ENCODE measurements at regions not wholly inside any gene's neighbourhood (a gene's known extent, or its start where the extent isn't known, plus 50 kb on each side); places are given as distances from the start of the nearest gene placed in this dataset.

DNA sequence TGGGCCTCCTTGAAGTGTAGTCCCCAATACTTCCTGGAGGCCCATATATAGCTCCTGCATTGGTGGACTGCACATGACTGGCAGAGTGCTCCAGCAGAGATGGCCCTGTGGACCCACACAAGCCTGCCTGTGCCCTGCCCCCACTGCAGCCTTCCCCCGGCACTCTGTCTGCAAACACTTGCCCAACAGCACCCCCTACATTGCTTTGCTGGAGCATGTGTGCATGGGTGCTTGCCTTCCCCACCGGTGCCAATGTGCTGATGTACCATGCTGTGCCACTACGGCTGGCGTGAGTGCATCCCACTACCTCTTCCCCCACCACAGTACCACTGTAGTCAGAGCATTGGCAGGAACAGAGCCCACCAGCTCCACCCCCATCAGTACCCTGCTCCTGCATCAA, 563.6 kb upstream of the CTNND2 start:
- DNase-seq, result no peak

DNA sequence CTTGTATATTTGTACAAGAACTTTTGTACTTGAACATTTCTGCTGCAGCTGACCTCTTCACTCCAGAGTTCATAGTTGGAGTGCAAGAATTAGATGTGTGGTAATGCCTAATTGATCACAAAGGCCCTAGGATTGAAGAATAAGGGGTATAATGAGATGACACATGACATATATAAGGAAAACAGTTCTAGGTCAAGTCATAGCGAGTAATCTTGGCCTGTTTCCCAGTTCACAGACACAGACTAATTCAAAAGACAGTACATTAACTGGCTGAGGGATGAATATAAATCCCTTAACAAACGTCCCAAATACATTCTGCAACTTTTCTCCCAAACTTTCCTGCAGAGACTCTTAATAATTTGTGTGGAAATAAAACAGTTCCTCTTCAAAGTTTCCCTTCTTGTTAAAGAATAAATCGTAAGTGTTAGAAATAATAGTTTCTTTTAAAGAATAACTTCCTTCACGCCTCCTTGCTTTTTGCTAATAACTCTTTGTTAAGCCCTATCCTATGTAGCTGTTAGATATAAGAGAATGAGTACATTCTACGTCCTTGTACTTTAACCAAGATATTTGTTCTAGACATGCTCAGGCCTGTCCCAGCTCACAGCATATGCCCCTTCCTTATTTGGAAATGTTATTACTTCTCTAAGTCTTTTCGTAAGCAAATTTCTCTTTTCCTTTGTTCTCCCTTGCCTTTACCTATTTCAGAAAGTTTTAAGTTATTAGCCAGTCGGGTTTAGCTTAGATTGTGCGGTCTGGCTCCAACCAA, 556.4 kb upstream of the CTNND2 start:
- DNase-seq, result no peak

DNA sequence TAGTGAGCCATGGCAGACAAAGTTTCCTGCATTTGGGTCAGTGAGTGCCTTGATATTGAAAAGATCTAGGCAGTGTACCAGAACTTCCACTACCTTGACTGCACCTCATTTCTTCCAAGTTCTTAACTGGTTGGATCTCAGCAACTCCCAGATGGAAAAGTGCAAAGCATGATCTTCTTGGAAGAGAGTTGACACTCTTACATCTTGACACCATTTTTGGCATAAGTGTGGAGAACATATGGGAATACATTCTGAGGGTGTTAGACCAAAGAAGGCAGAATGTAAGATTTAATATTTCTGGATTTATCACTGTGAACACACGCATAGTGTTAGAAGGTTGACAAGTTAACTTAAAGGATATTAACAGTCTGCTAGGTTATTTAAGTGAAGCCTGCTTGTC, 555.1 kb upstream of the CTNND2 start:
- no peak for DNase-seq

DNA sequence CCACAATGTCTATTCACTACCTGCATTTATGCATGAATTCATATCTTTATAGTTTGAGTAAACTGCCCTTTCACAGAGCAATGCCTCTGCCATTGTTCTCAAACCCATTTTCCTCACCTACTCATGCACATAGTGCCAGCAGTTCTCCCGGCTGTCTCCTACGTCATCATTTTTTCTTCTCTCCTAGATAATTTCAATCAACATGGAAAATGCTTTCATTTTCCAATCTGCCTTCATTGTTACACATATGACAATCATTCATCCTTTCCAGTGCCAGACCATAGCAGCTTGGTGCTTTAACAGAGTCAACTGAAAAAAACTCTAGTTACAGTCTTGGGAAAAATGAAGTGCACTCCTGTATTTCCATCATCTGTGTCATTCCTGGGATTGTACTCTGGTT, 514.8 kb upstream of the CTNND2 start:
- no peak for DNase-seq

DNA sequence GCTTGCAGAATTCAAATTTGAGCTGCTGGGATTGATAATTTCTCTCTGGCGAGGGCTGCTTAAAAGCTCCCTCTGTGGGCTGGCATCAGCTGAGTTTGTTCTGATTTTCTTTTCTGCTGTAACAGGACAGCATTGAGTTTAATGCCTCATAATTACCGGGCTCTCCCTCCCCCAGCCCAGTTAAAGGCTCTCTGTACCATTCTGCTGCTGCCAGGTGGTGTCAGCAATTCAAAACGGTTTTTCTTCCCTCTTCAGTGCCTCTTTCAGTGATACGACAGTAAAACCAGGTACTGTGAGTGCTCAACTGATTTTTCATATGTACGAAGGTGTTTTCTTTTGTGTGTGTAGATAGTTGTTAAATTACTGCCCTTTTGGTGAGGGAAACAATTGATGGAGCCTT, 509.3 kb upstream of the CTNND2 start:
- DNase-seq, result no peak

DNA sequence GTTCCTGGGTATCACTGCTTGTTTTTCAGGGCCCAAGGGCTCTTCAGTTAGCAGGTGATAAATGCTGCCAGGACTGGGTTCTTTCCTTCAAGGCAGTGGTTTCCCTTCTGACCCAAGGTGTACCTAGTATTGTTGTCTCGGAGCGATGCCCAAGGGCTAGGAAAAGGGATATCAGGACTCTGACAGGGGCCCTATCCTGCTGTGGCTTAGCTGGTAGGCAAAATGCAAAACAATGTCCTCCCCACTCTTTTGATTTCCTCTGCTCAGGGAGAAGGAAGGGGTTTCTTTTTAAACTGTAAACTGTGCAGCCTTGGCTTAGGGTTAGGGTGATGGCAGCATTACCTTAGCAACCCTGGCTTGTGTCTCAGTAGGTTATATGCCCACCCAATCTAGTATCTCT, 508.8 kb upstream of the CTNND2 start:
- no peak for DNase-seq

DNA sequence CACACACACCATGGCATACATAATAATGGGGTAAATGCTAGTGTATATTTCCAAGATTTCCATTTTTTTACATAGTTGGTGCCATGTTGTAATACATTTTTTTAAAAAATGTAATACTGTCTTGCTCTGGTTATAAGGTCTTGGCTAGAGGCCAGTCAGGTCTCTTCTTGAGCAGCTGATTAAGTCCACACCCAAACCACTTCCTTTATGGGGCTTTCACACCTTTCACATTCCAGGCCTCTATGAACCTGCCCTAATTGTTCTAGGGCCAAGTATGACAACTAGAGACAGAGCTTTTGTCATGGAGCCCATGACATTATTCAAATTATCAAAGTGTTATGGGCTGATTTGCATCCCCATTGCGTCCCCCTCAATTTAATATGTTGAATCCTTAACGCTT, 495.6 kb upstream of the CTNND2 start:
- no peak for DNase-seq

DNA sequence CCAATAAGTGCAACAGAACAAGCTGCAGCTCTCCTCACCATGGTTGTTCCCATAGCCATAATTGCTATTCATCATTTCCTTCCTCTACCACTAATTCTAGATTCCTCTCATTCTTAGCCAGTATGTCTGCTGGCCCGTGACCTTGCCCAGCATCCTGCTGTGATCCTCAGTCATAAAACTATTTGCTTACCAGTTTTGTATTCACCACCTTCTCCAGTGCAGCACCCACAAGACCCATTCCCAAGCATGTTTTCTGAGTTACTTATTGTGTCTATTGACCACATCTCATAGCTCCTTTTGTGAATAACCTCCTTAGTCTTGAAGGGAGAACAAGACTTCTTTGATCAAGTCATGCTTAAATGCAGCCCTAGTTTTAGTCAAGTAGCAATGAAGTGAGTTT, 488.0 kb upstream of the CTNND2 start:
- no peak for DNase-seq

DNA sequence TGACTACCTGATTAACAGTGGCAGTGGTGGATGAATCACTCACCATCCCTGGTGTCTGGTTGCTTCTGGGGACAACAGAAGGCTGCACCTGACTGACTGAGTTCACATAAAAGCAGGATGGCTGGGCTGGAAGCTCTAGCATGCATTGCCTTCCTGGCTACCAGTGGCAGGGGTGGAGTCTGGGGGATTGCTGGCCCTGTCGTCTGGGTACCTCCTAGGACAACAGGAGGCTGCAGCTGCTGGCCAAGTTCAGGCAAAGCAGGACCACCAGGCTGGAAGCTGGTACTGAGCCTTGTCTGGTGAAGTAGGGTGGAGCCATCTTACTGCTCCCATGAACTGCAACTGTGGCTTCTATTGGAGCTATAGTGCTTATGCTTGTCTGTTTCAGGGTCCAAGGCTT, 480.8 kb upstream of the CTNND2 start:
- DNase-seq, result no peak

DNA sequence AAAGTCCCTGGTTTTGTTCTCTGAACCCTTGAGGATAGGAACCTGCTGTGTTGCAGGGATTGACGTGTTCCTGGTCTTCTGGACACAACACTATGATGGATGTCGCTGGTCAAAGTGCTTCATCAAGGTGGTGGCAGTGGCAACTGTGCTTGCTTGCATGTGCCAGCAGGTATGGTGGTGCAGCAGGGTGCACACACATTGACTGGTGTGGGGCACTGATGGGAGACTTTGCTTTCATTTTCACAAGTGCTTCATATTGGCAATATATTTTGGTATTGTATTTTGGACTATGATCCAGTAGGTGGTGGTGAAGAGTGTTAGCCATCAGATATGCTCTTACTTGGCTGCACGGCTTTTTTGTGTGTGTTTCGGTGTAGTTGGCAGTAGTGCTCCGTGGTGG, 479.8 kb upstream of the CTNND2 start:
- no peak for DNase-seq

DNA sequence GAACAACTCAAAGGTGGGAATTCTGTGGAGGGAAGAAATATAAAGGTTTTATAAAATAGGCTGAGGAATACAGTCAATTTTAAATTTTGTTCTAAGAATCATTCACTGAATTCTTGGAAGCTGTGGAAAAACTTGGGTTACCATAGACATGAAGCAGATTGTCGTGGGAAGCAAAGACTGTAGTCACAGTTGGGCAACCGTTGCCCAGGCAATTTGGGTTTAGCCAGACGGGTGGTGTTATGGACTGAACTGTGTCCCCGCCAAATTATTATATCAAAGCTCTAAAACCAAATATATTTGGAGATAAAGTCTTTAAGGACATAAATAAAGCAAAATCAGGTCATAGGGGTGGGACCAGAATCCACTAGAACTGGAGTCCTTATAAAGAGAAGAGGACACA, 463.7 kb upstream of the CTNND2 start:
- no peak for DNase-seq

DNA sequence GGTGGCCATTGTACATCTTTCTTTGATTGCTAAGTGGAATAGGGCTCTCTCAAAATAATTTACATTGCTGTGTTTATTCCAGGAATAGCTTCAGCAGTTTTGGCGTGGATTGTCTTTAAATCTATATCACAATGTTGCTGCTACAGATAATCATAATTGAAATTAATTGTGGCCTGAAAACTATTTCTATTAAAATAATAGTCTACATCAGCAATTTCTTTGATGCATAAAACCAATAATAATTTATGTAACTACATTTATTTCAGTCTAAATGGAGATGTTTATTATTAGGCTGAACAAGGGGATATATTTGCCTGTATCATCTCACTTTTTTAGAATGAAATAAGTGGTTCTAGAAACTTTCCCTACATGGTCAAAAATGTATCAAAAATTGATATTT, 456.0 kb upstream of the CTNND2 start:
- no peak for DNase-seq

DNA sequence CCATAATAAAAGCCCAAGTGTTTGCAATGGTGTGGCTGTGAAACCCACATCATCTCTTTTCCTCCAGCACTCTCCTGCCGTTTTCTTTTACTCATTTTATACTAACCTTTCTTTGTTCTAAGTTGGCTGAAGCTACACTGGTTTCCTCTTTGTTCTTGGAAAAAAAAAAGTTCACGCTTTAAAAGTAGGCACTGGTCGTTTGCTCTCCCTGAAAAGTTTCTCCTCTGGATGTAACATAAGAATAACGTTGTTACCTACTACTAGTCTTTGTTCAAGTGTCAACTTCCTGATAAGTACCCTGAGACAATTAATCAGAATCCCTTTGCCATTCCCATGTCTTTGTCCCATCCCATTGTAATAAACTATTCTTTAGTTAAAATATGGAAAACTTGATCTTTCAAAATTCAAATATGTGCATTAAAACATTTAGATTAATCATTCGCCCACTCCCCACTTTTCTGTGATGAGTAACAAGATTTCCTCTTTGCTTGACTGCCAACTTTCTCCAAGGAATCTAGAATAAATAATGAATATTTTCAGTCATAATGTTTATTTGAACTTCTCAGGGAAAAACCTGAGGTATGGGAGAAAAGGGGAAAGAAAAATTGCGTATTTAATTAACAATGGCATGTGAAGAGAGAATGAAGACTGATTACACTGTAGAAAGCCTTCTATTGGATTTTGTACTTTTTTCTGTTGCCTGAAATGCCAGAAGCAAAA, 454.3 kb upstream of the CTNND2 start:
- DNase-seq, result no peak

DNA sequence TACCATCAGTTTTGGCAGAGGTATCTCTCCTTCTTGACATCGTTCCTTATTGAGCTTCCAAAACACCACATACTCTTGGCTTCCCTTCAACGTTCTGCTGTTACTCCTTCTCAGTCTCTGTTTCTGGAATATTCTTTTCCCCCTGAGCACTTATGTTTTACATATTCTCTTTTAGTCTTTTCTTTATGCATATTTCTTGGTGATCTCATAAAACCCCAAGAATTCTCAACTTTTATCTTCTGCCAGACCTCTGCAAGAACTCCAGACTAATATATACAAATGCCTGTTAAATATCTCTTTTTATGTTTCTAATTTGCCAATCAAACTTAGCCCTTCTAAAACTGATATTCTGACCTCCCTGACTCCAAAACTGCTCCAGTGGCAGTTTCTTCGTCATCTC, 453.4 kb upstream of the CTNND2 start:
- no peak for DNase-seq

DNA sequence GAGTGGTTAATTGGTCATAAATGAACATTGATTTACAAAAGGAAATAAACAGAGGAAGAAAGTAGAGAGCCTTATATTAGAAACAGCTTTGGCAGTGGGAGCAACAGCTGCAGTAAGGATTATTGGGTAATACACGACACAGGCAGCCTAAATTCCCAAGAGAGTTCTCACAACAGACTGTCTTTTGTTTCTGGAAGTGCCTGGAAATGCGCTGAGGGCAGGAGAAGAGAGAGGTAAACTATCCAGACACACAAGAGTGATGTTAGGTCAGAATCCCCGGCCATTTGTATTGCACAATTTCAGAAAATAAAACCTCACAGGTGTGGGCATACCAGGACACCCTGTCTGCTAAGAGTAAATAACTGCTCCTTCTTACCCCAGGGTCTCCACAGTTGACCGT, 450.4 kb upstream of the CTNND2 start:
- DNase-seq, result no peak

DNA sequence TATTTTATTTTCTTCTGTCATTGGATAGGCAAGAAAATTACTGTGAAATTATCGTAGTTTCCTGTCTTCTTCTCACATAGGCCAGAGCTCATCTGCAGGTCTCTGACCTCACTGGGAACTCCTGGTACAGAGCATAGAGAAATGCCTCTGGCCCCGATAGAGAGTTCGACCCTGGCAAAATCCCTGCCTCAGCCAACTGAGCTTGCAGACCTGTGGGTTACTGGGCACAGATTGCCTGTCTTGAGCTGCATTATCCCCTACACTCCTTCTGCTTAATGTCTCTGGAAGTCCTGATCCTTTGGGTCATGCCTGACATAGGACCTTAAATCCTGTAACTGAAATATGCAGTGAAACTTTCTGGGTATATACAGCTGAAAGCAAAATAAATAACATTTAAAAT, 439.3 kb upstream of the CTNND2 start:
- DNase-seq, result no peak

DNA sequence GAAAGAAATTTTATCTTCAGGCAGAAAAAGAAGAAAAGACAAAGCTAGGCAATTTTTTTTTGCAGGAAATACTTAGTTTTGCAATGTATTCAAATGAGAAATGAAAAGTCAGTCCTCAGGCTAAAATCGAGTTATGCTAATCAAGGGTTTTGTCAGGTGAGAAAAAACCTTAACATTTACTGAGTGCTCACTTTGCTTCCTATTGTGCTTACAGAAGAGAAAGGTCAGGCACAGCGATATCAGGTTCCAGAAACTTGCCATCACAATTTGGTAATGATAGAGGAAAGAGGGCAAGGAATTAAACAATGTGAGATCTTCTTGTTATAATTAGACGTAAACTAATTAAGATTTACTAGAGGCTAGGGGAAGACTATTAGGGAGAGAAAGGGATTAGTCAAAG, 431.7 kb upstream of the CTNND2 start:
- DNase-seq, result no peak

DNA sequence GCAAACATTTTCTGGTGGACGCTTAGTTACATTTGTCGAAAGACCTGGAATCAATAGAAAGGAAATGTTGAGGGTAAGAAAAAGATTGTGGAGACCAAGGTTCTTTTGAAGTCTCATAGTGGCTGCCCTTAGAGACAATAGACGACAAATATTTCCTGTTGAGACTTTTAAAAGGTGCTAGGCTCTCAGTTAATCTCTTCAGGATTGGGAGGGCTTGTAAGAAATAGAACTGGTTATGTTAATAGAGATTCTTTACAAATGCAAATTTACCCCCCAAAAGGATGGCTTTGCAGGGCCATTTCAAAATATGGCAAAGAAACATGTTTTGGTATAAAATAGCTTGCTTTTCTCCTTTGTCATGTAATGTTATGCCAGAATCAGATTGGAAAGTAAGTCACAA, 428.2 kb upstream of the CTNND2 start:
- DNase-seq, result no peak

DNA sequence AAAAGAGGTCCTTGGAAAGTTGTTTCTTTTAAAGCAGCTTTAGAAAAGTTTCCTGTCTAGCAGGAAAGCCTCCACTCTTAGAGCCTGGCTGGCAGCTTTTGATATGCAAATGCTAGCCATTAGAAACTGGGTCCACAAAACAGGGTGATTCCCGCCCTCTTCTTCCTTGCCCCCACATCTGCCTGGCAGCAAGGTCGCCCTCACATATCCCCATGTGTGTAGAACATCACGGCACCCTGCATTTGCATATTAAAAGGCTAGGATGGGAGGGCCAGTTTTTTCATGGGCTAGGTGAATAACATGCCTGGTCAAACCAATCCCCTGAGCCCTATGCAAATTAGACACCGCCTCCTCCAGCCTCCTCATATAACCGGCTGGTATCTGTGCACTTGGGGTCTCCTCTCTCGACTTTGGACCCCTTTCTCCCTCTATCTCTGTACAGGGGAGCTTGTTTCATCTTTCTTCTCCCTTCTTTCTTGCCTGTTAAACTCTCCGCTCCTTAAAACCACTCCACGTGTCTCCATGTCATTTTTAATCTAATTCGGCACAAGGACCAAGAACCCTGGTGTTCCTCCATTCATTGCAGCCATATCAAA, 426.8 kb upstream of the CTNND2 start:
- no peak for DNase-seq

DNA sequence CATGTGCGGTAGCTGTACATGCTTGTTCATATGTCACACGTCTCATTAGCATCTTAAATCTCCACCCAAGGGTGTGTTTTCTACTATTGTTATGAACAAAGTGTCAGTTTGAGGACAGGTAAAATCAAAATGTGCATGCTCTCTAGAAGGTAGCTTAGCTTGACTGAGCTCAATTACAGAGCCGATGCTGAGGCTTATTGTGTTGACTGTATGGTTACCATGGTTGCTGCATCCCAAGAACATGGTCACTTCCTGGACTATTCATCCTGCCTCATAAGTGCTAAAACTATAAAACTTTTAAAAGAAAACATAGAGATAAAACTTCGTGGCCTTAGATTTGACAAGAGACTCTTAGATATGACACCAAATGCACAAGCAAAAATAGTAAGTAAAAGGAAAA, 426.1 kb upstream of the CTNND2 start:
- no peak for DNase-seq

DNA sequence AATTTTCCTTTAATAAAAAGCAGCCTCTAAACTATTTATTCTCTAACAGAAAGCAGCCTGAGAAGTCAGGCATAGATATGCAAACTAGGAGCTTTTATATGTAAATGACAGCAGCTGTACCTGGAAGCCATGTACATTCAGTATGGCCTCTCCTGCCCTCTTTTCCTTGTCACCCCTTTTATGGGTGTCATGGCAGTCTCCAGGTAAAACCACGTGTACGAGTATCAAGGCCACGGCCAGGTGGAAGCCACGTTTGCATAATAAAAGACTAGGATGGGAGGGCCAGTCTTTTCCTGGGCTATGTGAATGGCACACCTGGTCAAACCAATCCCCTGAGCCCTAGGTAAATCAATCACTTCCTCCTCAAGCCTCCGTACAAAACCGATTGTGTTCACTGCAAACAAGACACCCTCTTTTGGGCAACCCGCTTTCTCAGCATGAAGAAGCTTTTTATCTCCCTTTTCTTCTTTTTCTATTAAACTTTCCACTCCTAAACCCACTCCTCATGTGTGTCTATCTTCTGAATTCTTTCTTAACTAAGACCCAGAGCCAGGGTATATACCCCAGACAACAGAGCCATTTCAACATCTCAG, 419.5 kb upstream of the CTNND2 start:
- DNase-seq, result no peak

DNA sequence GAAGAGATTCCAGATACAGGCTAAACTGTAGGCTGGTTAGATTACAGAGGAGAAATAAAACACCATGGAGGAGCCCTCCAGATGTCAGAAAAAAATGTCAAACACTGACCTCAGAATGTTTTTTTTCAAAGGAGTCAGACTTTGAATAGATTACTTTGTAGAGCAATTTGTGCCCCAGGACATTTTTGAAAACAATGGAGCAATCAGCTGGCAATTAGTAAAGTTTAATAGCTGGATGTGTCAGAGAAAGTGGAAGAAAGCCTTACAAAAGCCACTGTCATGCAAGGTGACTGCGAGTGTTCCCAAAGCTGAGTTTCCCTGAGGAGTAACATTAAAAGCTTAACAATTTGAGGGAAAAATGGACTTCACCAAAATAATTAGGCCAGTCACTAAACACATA, 417.8 kb upstream of the CTNND2 start:
- DNase-seq, result no peak

DNA sequence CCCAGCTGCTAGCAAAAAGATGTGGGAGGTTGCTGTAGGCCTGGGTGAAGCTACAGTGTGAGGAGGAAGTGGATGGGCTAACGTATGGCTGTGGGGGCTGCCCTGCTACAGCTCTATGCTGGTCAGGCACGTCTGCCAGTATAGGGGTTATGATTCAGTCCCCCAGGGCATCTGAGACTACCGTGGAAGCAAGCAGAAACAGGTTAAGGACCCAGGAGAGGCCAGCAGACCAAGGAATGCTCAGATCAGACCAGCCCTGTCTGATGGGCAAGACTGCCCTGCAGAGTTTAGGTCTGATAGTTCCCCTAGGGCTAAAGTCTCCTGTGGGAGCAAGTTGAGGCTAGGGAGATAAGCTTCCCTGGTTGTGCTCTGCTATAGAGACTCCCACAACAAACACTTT, 416.1 kb upstream of the CTNND2 start:
- no peak for DNase-seq

DNA sequence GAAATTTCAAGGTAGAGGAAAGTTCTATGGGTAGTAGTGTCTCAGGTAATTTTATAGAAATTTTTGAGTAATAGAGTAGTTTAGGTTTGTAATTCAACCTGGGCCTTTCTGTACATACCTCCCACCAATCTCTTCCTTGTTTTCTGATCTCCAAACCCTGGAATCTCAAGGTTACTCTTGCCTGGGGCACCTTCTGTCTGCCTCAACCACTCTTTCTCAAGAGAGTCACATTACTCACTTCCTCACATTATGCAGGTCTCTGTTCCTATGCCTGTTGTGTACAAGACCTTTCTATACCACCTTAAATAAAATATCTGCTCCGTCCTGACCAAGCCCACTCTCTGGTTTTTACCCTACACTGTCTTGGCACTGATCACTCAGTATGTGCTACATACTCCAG, 412.6 kb upstream of the CTNND2 start:
- no peak for DNase-seq
